Stomach (tissue), 8 donors: ENCODE measurements at regions not wholly inside any gene's neighbourhood (a gene's known extent, or its start where the extent isn't known, plus 50 kb on each side); places are given as distances from the start of the nearest gene placed in this dataset.

ENCODE experiments used
- DNase-seq, 2 donors: peaks; one replicate each; pipeline versions ENCODE4 v3.0.0 to v3.0.0-alpha.2; 2013 to 2019
- H3K27ac ChIP-seq, 5 donors: fragments of 200-600 bp in 4 of 5; sonication (generic) in 4 of 5; one replicate each; pipeline ENCODE4 v1.5.1; 2013 to 2019; ENCODE audit warnings: mild to moderate bottlenecking in 1 of 5, moderate library complexity in 1 of 5
- H3K27me3 ChIP-seq, 3 donors: fragments of 200-600 bp; sonication (generic); one replicate each; pipeline ENCODE4 v1.5.1; 2017 to 2019; ENCODE audit warnings: mixed run types in 1 of 3
- H3K36me3 ChIP-seq, 4 donors: fragments of 200-600 bp; sonication (generic); 1 replicate in 3 of 4; 2 replicates in 1 of 4; pipeline ENCODE4 v1.5.1; 2016 to 2019
- H3K4me1 ChIP-seq, 4 donors: fragments of 200-600 bp; sonication (generic); one replicate each; pipeline ENCODE4 v1.5.1; 2016 to 2019
- H3K4me3 ChIP-seq, 4 donors: fragments of 200-600 bp; sonication (generic) in 3 of 4; one replicate each; pipeline ENCODE4 v1.5.1; 2016 to 2019; ENCODE audit warnings: mild to moderate bottlenecking in 1 of 4
- H3K9me3 ChIP-seq, 4 donors: fragments of 200-600 bp; sonication (generic); one replicate each; pipeline ENCODE4 v1.5.1; 2016 to 2019
- EP300 ChIP-seq: sonication (generic); formaldehyde crosslinking; IDR thresholded peaks from one replicate; pipeline ENCODE4 v1.6.1; 2017; ENCODE audit warnings: antibody characterized with exemption
- POLR2A ChIP-seq, 4 donors: fragments of 450-650 bp; IDR thresholded peaks; one replicate each; pipeline ENCODE4 v1.6.1; 2016; ENCODE audit warnings: antibody characterized with exemption in 4 of 4, control low read depth in 2 of 4, mild to moderate bottlenecking in 1 of 4, moderate library complexity in 1 of 4
- POLR2AphosphoS5 ChIP-seq, 3 donors: sonication (generic); formaldehyde crosslinking; IDR thresholded peaks; one replicate each; pipeline ENCODE4 v1.6.1; 2016; ENCODE audit warnings: antibody characterized with exemption in 3 of 3
- WGBS, 5 donors: extraction: QIAGEN DNeasy Blood & Tissue Kit in 3 of 5; methylation state at CpG; one replicate each; pipeline versions ENCODE4 v1.1.5 to v1.1.7; 2013 to 2018; 5-methylcytosine and 5-hydroxymethylcytosine counted together
- intact Hi-C: fragments of 100-400 bp; cut with DNase I; formaldehyde crosslinking; loops from one replicate; pipeline ENCODE4 v1.15.1; 2023; ENCODE audit warnings: low total_unique reads
- TF ChIP-seq, protein P1 (sequence below), 7 experiments: fragments of 450-650 bp in 4 of 7; fragments of 200-600 bp in 3 of 7; sonication (generic) in 3 of 7; IDR thresholded peaks; one replicate each; pipeline ENCODE4 v1.5.1; 2016 to 2019; ENCODE audit warnings: antibody characterized with exemption in 7 of 7, control low read depth in 2 of 7, mild to moderate bottlenecking in 1 of 7
- donor health status: healthy with polysubstance abuse.
- donor health status: Bipolar disorder and iron deficiency.
- donor health status: healthy.

DNA sequence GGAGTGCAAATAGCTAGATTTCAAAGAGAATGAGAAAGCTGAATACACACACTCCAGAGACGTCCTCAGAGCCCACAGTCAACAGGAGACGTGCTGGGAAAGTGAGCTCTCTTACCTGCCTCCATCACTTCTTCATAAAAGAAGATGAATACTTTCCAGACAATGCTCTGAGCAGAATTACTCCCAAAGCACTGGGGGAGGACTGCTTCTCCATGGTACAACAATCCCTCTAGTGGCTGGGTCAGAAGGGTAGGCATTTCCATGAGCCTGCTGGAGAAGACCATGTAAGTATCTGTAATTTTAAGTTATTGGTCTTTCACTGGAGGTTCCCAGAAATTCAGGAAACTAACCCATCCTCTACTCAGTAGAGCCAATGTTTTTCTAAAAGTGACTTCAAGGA, 190.3 kb downstream of the RBM43 start:
- peak in 1 of 2 donors; percentile 38 for DNase-seq
- Histone ChIP-seq H3K4me3 (no peak overlapping the region), H3K27ac (no peak overlapping the region), H3K27me3 (no peaks in the 10 kb centered on the region), H3K4me1 (no peaks in the 10 kb centered on the region), H3K36me3 (no peaks in the 10 kb centered on the region), H3K9me3 (peaks cover 0 to 8% (median 0%) of the 10 kb centered on the region in 4 donors)
- intact Hi-C loops, result no loop called here
- TF ChIP-seq POLR2A (IDR thresholded peaks at IDR 0.05), result no peak
- TF ChIP-seq EP300, result no peak
- TF ChIP-seq, protein P1, sequence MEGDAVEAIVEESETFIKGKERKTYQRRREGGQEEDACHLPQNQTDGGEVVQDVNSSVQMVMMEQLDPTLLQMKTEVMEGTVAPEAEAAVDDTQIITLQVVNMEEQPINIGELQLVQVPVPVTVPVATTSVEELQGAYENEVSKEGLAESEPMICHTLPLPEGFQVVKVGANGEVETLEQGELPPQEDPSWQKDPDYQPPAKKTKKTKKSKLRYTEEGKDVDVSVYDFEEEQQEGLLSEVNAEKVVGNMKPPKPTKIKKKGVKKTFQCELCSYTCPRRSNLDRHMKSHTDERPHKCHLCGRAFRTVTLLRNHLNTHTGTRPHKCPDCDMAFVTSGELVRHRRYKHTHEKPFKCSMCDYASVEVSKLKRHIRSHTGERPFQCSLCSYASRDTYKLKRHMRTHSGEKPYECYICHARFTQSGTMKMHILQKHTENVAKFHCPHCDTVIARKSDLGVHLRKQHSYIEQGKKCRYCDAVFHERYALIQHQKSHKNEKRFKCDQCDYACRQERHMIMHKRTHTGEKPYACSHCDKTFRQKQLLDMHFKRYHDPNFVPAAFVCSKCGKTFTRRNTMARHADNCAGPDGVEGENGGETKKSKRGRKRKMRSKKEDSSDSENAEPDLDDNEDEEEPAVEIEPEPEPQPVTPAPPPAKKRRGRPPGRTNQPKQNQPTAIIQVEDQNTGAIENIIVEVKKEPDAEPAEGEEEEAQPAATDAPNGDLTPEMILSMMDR (IDR thresholded peaks at IDR 0.05), result no peak
- no peak for TF ChIP-seq POLR2AphosphoS5 (IDR thresholded peaks at IDR 0.05)
- WGBS, 5 donors, result 21 to 41% (median 38%) methylated on average over 2 of the region's 2 CpGs

DNA sequence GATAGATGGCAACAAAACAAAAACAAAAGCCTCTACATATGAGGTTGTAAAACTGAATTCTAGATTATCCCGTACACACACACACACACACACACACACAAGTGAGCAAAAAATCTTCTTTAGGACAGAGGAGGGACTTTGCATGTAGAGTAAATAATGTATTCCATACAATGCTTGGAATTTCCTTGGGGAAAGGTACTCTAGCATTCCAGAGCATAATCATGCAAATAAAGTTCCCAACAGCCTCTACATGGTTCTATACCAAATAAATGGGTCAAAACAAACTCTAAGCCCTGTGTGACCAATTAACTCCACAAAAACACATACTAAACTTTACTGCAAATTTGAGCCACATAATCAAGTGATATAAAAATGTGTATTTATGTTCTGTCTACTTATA, 191.4 kb downstream of the RBM43 start:
- 44 to 83% (median 64%) methylated on average over 1 of the region's 1 CpG for WGBS, 5 donors
- Histone ChIP-seq H3K9me3 (peaks cover 0 to 7% (median 0%) of the 10 kb centered on the region in 4 donors), H3K27me3 (no peaks in the 10 kb centered on the region), H3K36me3 (no peaks in the 10 kb centered on the region), H3K27ac (no peak overlapping the region), H3K4me1 (no peaks in the 10 kb centered on the region), H3K4me3 (no peak overlapping the region)
- DNase-seq, result no peak
- intact Hi-C loops, result no loop called here
- TF ChIP-seq EP300, result no peak
- TF ChIP-seq, protein P1 (IDR thresholded peaks at IDR 0.05), result no peak

DNA sequence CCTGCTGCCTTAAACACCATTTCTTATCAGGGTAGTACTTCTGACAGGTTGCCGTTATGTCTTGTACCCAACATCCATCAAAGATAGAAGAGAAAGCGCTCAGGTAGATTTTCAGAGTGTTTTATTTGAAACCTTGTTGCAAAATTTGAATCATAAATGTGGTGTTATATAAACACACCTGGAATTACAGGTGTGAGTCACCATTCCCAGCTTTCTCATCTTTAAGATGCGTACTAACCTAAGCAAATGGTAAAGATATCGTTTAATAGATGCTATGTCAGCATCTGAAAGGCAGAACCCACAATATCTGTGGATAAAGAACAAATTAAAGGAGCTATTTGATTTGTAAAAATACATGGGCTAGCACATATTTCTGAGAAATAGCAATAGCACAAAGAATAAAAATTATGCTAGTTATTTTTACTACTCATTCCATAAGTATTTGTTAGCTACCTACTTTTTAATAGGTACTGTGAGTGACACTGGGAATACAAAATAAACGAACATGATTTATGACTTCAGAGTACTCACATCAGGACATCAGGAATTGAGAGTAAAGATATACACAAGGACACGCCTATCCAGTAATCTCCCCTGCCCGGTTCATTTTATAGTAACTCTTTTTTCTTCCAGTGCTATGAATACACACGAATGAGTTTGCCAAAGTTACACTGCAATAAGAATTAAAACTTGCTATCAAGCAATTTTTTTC, 193.8 kb downstream of the RBM43 start:
- intact Hi-C loops, result no loop called here
- H3K27ac ChIP-seq, result no peak overlapping the region
- no peaks in the 10 kb centered on the region for H3K36me3 ChIP-seq
- H3K9me3 ChIP-seq, result no peaks in the 10 kb centered on the region
- no peaks in the 10 kb centered on the region for H3K27me3 ChIP-seq
- no peak for TF ChIP-seq POLR2AphosphoS5 (IDR thresholded peaks at IDR 0.05)
- TF ChIP-seq, protein P1 (IDR thresholded peaks at IDR 0.05), result no peak
- no peak for TF ChIP-seq POLR2A (IDR thresholded peaks at IDR 0.05)
- TF ChIP-seq EP300, result no peak
- no peak overlapping the region for H3K4me3 ChIP-seq
- whole genome bisulfite sequencing, 5 donors, result 58 to 66% (median 63%) methylated on average over 8 of the region's 8 CpGs
- no peak for DNase-seq
- no peaks in the 10 kb centered on the region for H3K4me1 ChIP-seq

DNA sequence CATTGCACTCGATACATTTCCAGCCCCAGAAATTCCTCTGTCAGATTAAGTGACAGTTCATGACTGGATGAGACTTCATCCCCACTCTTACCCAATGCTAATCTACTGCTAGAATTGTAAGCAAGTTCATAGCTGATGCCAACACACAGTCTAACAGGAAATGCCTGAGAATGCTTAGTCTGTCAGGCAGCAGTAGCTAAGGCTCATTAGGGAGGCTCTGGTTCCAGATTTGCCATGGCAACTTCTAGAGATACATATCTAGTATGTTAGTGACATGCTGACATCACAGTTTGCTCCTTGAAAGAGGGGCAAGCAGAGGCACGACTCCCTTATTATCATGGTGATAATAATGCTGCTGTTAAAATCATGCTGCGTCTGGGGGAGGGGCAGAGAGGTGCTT, 198.4 kb downstream of the RBM43 start:
- no peak overlapping the region for H3K27ac ChIP-seq
- WGBS, 5 donors, result 42 to 62% (median 58%) methylated on average over 3 of the region's 3 CpGs
- TF ChIP-seq POLR2A (IDR thresholded peaks at IDR 0.05), result no peak
- TF ChIP-seq POLR2AphosphoS5 (IDR thresholded peaks at IDR 0.05), result no peak
- TF ChIP-seq EP300, result no peak
- TF ChIP-seq, protein P1 (IDR thresholded peaks at IDR 0.05), result no peak
- H3K4me1 ChIP-seq, result no peaks in the 10 kb centered on the region
- no peaks in the 10 kb centered on the region for H3K27me3 ChIP-seq
- no peak overlapping the region for H3K4me3 ChIP-seq
- H3K9me3 ChIP-seq, result no peaks in the 10 kb centered on the region
- no peaks in the 10 kb centered on the region for H3K36me3 ChIP-seq
- intact Hi-C loops, result no loop called here
- DNase-seq, result peak in 1 of 2 donors; percentile 32
